CD4-positive, alpha-beta T cell treated with Interleukin-4 for 4 hours (primary cell): ENCODE measurements at regions not wholly inside any gene's neighbourhood (a gene's known extent, or its start where the extent isn't known, plus 50 kb on each side); places are given as distances from the start of the nearest gene placed in this dataset.
"Not testable (repeated sequence)": the region's sequence is repeated elsewhere in the genome, so short reads cannot be mapped to it uniquely, and the experiment has no call there.

Experiments
- DNase-seq: peaks from one replicate; pipeline ENCODE4 v3.0.0-alpha.2; 2020

DNA sequence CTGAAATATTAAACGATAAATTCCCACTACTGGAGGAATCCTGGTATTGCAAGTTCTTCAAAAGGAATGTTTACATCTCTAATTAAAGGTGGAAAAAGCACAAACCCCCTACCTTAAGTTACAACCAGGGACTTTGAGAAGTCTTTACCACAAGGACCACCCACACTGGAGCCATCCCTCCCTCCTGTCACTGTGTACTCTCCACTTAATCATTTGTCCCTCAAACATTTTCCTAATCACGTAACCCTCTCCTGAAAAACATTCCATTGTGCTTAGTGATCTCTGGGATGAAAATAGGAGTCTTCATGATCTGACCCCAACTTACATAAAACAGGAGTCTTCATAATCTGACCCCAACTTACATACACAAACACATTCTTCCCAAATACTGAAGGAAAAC, 85.7 kb downstream of the SUCLG1 start:
- no peak for DNase-seq

DNA sequence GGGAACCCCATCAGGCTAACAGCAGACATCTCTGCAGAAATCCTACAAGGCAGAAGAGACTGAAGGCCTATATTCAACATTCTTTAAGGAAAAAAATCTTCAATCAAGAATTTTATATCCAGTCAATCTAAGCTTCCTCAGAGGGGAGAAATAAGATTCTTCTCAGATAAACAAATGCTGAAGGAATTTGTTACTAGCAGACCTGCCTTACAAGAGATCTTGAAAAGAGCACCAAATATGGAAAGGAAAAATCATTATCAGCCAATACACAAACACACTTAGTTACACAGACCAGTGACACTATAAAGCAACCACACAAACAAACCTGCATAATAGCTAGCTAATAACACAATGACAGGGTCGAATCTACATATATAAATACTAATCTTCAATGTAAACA, 96.5 kb downstream of the SUCLG1 start:
- DNase-seq: no peak

DNA sequence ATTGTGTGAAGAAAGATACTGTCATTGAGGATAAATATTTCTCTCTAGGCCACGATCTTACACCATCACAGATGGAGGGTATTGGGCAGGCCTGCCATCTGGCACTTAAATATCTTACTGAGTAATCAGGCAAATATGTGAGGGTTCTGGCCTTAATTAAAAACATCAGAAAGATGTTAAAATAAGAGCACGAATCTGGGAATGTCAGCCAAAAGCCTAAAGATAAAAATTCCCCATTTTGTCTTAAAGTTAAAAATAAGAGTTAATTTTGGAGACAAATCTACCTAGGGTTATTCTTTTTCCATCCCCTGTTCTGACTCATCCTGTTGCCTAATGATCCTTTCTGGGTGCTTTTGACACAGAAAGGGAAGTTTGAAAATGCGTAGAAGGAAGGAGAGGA, 121.0 kb downstream of the SUCLG1 start:
- DNase-seq: no peak

DNA sequence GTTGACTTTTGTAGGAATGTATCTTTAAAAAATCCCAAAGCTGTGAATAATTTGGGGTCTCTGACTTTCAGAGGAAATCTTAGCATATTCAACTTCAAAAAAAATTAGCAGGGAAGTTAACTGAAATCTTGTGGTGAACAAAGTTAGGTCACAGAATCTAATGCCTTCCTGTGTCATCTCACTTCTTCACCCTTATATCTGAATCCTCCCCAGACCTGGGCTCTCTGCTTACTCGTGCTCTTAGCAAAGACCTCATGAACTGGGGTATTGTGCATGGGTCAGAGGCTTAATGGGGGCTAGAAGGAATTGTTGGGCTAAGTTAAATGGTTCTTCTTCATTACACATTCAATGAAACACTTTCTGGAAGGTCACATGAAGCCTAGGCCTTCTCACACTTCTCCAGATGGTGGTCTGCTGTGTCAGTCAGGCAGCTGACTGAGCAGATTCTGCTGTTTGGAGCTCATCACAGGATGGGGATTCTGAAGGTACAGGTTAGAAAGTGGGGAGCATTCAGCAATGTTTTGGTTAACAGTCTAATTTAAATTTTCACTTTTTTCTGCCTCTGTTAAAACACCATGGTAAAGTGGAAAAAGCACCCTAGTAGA, 131.3 kb downstream of the SUCLG1 start:
- no peak for DNase-seq

DNA sequence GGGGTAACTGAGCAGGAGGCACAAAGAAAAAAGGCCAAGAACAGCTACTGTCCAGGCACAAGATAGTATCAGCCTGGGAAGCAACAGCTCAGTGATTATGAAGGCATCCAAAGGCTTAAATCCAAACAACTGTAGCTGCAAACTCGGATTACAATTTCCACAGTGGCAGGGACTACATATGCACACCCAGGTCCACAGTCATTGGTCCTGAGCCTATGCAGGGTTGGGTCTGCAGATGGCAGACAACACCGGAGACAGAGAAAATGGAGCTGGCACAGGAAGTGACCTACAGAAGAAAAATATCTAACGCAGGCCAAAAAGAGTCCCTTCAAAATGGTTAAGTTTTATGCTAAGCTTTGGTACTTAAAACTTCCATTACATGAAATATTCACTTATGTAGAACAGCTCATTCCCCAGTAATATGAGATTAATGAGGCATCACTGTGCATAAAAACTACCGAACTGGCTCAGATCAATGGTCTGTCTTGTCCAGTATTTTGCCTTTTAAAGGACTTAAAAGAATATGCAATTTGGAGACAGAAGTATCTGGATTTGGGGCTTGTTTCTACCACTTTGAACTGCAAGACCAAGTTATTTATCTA, 132.1 kb downstream of the SUCLG1 start:
- DNase-seq: no peak

DNA sequence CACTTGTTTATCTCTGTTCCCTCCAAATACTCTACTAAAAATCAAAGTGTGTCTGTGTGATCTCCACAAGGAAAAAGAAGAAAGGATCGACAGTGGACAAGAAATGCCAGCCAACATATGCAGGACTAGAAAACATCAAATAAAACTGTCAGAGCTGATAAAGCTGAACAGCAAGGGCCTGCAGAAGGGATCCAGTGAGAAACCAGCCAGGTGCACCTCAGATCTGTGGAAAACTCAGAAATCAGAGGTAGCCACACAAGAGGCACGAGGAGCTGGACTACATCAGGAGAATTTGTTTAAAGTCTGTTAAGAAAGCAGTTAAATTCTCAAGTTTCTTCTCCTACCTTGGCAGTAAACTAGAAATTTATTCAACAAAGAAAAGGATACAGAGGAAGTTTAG, 135.2 kb downstream of the SUCLG1 start:
- no peak for DNase-seq

DNA sequence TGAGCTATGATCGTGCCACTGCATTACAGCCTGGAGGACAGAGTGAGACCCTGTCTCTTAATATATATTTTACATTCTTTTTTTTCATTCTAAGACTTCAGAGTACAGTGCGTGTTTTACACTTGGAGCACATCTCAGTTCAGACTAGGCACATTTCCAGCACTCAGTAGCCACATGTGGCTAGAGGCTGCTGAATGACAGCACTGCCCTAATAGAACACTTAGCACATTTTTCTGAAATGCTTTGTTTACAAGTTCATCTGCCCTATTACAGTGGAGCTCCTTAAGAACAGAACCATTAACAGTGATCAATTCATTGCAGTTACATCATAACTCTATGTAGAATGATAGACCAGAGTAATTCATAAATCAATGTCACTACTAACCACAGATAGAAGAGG, 138.1 kb downstream of the SUCLG1 start:
- DNase-seq: no peak

DNA sequence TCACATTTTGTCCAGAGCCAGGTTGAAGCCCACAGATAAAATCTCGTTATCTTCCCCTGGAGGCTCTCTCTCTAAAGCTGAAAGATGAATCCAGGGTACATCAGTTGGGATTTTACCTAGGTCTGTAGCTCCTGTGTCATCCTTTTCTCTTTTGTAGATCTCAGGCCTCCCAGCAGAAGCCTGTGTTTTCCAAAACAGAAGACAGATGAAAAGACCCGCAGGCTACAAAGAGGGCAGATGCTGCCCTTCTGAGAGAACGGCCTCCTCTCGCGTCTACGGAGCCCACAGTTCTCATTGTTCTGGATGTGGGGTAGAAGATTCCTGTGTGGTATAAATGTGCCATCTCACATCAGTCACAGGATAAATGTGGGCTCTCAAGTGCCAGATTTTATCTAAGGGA, 139.5 kb downstream of the SUCLG1 start:
- no peak for DNase-seq

DNA sequence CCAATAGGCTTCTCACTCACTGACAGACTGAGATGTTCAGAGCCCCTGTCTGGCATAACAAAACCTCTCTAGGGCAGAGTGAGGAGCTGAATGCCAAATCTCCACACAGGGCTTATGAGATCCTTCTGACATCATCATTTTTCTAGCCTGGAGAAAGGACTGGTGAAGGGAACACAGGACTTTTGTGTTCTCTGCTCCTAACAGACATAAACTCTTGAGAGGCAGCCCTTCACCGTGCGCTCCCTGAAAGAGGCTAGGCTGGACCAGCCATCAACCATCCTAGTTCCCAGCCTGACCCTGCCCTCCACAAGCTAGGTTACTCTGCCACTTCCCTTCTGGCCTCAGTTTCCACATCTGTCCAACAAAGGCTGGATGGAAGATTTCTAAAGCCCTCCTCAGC, 141.9 kb downstream of the SUCLG1 start:
- DNase-seq: no peak

DNA sequence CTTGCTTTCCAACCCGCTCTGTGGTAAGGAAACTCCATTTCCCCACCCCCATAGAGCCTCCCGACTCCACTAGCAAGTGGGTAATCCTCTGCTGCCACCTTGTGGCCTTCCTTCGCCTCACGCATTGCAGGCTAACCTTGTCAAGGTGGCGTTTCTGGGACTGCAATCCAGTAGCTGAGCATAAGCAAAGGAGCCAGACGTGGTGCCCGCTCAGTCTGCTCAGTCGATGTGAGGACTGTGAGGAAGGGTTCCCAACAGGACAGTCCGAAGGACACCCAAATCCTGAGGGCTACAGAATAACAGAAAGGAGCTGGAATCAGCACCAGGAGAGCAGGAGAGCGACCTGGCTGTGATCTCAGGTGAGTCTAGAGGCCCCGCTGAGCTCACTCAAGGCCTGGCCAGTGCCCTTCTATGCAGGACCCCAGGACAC, 144.2 kb downstream of the SUCLG1 start:
- DNase-seq: peak; percentile 52

DNA sequence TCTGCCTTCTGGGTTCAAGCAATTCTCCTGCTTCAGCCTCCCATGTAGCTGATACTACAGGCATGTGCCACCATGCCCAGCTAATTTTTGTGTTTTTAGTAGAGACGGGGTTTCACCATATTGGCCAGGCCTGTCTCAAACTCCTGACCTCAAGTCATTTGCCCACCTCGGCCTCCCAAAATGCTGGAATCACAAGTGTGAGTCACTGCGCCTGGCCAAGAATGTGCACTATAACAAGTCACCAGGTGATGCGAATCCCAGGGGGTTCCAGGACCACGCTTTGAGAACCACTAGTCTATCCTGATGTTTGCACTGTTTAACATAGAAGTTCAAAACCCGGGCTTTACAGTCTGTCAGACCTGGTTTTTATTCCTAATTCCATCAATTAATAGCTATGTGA, 144.8 kb downstream of the SUCLG1 start:
- DNase-seq: no peak

DNA sequence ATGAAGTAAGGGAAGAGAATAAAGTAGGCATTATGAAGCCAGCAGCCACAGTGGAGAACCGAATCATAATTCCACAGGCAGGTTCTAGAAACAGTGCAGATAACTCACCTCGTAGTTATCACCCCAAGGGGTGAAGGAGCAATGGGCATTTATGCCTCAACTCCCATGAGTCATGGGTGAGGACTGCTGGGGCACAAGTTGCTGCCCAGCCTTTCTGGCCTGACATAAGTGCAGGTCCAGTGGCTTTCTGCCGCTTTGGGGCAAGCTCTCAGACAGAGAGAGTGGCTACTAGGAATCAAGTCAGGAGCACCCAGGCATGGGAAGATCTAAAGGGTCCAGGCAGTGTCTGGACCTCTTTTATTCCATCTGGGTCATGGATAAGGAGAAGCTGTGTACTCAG, 149.8 kb downstream of the SUCLG1 start:
- no peak for DNase-seq

DNA sequence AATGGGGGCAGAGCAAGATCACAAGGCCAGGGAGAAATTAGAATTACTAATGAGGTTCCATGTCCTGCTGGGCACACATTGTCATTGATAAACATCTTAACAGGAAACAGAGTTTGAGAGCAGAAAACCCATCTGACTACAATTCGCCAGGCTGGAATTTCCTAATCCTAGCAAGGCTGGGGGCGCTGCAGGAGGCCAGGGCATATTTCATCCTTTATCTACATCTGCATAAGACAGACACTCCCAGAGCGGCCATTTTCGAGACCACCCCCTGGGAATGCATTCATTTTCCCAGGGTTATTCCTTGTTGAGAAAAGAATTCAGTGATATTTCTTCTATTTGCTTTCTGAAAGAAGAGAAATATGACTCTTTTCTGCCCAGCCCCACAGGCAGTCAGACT, 152.7 kb downstream of the SUCLG1 start:
- no peak for DNase-seq

DNA sequence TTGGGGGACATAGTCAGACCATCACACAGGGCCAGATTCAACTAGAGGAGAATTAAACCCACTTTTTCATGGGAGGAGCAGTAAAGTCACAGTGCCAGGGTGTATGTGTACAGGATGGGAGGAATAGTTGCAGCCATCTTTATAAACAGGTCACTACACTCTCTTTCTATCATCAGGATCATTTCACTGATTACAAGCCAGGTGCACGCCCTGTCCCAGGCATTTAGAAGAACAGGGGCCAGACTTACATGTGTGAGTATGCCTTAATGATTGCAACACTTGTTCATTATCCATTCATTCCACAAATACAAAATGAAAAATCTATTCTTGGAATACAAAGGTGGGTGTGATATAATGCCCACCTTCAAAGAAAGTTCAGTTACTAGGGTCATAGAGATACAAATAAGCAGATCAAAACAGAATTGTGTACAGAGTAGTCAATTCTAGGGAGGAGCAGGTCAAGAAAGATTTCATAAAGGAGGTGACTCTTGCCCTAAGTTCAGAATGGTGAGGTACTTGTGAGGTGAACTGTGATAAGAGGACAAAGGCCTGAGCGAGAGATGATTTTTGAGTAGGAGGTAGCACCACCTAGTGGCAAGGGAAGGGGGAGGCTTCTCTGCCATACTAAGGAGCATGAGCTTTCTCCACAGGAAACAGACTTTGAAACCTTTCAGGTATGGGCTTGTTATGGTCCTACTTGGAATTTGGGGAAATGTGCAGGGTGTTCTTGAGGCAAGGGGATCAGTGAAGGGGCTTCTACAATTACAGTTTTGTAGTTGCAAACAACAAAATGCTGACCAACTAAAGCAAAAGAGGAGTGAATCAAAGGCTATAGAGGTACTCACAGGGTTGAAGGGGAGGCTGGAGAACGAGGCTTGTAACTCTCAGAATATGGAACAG, 156.3 kb downstream of the SUCLG1 start:
- DNase-seq: peak; percentile 45

DNA sequence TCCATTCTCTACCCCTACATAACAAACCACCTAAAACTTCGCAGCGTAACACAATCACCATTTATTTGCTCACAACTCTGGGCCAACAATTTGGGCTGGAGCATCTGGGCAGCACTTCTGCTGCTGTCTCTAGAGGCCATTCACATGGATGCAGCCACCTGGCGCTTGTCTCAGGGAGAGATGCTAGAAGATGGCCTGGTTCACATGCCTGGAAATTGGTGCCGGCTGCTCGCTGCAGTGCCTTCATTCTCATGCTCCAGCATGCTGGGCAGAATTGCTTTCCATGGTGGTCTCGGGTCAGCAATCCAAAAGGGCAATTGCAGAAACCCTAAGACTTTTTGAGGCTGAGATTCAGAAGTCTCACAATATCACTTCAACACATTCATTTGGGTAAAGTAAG, 157.4 kb downstream of the SUCLG1 start:
- DNase-seq: no peak

DNA sequence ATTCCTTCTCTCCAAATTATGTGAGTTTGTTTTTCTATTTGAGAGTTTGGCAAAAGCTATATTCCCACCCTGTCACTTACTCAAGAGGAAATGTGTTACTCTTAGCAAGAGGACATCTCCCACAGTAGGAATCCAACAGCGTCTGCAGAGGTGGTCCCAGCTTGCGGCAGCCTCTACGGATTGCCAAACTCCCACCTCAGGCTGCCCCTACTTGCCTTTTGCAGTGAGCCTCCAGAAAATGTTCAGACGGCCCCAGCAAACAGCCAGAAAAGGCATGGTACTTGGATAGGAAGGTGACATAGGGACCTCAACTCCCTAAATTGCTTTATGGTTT, 158.4 kb downstream of the SUCLG1 start:
- DNase-seq: no peak

DNA sequence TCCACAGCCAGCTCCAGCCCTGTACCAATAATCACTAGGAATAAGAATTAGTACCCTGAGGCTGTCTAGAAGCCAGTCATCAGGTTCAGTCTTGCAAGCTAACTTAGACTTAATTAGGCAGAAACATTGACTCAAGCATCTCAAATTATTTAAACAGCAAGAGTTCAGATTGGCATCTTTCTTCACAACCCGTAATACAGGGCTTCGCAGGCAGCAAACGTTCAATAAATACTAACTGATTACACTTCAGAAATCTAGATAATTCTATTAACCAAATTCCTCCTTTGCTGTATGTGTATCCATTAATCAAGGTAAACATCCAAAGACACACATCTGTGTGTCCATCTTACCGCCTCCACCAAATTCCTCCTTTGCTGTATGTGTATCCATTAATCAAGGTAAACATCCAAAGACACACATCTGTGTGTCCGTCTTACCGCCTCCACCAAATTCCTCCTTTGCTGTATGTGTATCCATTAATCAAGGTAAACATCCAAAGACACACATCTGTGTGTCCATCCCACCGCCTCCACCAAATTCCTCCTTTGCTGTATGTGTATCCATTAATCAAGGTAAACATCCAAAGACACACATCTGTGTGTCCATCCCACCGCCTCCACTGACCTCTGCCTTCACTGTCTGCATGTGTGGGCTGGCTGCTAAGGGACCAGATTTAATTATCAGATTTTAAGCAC, 158.9 kb downstream of the SUCLG1 start:
- not testable (repeated sequence) for DNase-seq

DNA sequence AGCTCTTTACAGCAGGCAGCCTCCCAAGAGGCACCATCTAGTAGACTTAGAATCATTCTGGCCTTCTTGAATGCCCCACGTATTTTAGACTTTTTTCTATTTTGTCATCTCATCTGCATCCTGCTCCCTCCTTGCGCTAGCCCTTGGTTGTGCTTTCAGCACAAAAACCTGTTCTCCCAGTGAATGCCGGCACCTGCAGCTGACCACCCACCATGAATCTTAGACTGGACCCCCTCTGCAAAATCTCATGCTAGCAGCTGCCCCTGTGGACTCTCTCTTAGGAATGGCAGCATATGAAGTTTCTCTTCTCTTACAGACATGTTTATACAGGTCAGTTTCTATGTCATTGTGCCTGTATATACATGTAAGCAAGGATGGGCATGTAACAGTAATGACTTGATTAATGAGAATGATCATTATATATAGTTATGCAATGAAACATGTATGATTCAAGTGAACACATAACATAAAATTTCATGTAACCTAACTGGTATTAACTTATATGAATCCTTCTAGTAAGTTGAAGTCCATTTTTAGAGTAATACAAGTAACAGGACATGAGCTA, 159.8 kb downstream of the SUCLG1 start:
- DNase-seq: no peak

DNA sequence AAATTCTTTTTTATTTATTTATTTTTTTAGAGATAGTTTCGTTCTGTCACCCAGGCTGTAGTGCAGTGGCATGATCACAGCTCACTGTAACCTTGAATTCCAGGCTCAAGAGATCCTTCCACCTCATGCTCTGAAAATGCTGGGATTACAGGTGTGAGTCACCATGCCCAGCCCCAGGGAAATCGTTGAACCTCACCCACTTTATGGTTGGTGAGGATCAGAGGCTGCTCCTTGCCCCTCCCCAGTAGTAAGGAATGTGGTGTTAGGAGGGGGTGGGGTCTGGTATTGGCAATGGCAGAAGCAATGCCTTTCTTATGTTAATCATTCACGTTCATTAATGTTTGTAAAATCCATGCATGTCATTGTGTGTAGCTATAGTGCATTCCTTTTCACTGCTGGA, 161.9 kb downstream of the SUCLG1 start:
- no peak for DNase-seq

DNA sequence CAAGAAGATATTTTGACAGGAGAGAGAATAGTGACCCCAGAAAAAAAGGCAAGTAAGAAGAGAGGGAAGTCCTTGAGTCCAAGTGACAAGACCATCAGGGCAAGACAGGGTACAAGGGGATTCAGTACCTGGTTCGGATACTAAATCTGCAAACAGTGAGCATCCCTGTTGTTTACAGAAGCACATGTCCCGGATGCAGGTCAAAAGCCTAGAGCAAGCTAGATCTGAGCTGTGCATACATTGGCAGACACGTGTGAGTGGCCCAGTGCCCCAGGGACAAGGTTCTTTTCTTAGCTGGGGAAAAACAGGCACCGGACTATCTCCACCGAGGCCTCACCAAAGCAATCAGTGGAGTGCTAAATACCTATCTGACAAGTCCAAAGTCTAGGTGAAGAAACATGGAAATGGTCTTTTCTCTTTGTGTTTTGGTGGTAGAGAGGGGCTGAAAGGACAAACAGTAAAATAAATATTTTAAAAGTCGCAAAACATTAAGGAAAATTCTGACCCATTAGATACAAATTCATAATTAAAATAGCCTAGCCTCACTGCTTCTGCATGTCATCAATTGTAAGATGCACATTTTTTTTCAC, 165.2 kb downstream of the SUCLG1 start:
- DNase-seq: no peak

DNA sequence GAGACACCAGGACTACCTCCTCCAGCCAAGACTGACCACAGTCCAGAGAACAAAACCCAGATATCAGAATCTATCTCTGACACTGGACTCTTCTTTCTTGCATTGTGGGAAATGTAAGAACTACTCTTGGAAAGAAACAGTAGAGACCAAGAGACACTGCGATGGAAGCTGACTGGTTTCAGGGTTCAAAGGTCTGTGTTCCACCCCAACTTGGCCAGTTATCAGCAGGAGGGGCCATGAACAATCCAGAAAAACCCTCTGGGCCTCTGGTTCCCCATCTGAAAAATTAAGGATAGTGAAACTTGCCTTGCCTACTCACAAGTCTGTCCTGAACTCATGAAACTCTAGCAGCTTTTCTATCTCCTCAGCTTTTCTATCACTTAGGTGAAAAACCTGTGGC, 166.5 kb downstream of the SUCLG1 start:
- no peak for DNase-seq

DNA sequence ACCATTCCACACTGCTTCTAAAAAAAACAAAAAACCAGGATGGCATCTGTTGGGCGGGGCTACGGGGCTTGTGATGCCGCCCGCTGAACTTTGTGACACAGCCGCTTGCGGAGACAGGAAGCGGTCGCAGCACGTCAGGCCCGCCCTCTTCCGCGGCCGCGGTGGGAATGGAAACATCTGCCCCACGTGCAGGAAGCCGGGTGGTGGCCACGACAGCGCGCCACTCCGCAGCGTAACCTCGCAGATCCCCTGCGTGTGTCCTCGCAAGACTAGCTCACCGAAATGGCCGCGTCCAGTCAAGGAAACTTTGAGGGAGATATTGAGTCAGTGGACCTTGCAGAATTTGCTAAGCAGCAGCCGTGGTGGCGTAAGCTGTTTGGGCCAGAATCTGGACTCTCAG, 168.5 kb downstream of the SUCLG1 start:
- no peak for DNase-seq

DNA sequence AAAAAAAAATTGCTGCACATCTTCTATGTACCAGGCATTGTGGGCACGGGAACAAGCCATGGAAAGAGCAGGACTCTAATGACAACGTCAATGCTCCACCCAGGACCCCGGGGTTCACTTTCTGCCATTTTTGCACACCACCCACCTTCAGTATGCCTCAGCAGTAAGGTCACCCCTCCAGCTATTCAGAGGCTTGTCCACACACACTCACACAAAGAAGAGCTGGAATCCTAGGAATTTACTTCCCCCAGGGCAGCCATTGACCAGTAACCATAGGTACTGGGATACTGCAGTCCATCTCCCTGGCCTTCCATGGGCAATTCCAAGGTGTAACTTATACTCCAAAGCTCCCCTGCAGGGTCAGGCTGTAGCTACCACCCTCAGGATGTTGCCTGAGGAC, 170.8 kb downstream of the SUCLG1 start:
- DNase-seq: no peak
